ENCODE measurements at regions not wholly inside any gene's neighbourhood (a gene's known extent, or its start where the extent isn't known, plus 50 kb on each side); places are given as distances from the start of the nearest gene placed in this dataset.

DNA sequence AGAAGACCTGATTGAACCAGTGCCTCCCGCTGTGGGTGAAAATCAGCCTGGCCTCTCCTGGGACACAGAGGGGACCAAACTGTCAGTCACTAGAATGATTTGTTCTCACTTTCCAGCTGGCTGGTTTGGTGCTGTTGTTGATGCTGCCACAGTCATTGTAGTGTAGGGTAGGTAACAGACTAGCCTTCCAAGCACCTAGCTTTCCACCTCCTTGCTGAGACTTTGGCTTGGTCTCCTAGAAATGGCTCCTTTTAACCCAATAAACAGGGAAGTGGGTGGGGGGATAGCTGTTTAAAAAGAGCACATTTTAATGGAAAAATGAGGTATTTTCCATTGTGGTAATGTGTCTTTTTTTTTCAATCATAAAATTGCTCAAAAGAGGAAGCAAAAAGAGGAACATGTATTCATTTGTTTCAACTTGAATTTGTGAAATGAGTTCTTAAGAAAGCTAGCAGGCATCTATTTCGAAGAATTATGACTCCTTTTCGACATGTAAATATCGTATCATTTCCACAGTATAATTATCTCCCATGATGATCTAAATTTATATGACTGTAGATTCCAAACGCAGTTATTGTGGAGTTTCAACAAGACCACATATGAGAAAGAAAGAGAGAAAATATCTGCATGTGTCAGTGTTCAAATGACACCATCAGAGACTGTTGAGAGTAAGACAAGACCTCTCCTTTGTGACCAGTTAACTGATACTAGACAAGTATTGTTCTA lies 190.1 kb downstream of the HLX start:
- DNase-seq (ENCODE audit: low spot score): peak; percentile 2

DNA sequence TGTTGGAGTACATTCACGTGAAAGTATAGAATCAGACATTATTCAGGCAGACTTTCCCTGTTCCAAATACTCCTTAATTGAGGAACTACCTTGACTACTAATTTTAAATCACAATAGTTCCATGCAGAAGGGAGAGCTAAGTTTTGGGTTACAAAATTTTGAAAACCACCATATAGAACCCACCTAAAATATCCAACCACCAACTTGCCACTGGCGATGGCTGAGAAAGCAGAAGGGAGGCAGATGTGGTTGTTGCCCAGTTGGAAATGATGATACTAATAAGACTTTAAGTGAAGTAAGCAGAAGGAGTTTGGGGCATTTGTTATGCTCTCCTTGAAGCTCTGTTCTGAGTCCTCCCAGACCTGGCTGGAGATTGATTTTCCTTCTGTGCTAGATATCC lies 190.7 kb downstream of the HLX start:
- no peak for DNase-seq (ENCODE audit: low spot score)

DNA sequence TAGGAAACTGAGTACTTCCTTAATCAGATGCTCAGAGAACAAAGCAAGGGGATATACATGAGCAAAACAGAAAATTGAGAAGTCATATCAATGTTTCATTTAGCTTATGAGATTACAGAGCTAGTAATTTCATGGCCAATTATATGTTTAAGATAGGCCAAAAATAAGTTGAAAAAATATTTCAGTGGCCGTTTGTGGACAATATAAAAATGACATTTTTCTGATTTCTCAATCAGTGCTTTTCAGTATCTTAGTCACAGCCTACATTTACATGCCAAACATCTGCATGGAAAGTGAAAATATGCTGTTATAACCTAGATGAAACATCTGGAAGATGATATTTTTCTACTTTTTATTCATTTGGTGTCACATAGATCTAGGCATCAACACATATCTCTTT lies 192.5 kb downstream of the HLX start:
- no peak for DNase-seq (ENCODE audit: low spot score)

GRCh38 chr1:221072214-221072613 lies 193.0 kb downstream of the HLX start:
- DNase-seq (ENCODE audit: low spot score): no peak

DNA sequence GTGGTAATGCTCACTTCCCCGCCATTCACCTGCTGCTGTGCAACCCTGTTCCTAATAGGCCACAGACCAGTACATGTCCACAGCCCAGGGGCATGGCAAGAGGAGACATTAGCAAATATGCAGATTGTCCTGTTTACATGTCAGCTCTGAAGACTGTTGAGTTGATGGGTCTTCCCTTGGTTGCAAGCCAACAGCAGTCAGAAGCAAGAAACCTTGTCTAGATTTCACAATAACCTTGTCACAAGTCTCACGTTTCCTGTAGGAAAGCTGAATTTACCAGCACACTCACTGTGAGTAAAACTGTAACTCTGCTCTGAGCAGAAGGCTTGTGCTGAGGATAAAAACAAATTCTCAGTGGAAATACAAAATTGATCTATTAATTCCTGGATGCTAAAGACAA lies 195.1 kb downstream of the HLX start:
- DNase-seq (ENCODE audit: low spot score): peak; percentile 29

- DNase-seq (ENCODE audit: low spot score): no peak
These were observed 196.7 kb downstream of the HLX start for GRCh38 chr1:221075911-221076310.

DNA sequence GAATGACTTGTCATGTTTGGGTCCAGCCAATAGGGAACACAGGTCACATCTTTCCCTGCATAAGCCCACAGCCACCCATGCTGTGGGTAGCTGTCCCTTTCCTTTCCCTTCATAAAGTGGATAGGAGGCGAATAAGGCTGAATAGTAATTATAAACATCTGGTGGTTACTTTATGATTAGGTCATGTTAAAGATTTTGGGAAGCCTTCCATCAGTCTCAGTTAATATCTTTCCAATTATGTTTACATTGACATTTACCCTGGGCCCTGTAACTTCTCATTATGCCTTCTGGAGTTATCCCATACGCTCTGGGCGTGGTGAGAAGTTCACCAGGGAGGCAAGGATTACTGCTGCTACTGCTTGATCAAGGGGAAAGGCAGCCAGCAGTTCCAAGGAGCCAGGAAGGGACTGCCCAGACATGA lies 197.2 kb downstream of the HLX start:
- DNase-seq (ENCODE audit: low spot score): peak; percentile 49

DNA sequence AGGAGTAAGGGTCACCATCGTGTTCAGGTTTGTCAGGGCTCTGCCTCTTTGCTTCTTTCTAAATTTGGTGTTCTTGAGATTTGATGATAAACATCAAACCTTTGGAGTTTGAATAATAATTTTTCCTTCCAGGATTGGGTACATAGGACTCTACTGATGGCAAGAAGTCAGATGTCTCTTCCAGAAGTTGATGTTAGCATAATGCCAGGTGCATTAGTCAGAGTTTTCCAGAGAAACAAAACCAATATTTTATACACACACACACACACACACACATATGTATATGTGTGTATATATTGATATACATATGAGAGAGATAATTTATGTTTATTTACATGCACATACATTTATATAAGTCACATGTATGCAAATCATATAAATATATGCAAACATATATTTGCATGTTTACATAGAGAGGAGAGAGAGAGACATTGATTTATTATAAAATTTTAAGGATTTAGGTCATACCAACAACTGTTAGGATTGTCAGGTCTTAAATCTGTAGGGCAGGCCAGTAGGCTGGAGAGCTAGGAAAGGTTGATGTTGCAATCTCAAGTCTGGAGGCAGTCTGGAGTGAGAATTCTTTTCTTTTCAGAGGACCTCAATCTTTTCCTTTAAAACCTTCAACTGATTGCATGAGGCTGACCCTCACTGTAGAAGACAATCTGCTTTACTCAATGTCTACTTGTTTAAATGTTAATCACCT lies 199.2 kb downstream of the HLX start:
- no peak for DNase-seq (ENCODE audit: low spot score)

DNA sequence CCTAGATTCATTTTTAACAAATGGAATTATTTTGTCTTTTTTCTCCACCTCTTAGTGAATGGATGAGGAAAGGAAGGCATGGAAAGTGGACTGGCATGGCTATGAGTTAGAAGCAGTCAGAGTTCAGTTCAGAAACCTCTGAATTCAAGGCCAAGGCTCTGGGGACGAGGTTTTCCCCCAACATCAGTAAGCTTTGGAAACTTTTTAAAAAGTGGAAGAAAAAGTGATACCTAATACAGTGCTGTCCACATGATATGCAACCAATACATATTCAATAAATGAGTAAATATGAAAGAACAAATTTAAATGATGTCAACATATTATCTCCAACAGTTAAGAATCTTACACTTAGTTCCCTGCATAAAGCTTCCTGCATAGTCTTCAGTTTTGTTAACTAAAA lies 204.7 kb downstream of the HLX start:
- DNase-seq (ENCODE audit: low spot score): no peak

- no peak for DNase-seq (ENCODE audit: low spot score)
These were observed 205.4 kb downstream of the HLX start for GRCh38 chr1:221084681-221085080.

DNA sequence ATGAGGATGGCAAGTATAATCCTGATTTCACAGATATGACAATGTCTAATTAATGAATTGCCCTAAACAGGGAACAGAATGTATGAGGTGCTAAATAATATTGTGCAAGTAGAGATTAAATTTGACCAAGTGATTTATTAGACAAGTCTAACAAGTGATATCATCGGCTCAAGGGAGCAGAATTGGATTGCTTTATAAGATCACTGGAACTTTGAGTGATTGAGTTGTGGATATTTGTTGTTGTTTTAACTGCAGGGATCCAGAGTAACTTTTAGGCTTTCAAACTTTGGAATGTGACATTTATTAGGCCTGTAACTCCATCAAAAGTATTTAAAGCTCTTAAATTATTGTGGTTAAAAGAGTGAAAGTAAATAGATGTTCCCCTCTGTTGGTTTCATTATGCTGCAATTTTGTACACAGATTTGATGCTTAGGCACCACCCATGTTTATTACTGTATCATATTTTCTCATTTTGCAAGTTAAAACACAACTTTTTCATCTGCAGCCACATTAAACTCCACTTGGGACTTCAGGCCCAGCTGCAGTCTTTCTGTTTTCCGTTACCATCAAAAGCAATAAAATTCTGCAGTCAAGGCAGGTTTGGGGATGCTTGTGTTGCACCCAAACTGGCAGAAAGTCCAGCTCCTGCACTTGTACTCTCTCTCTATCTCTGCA lies 206.6 kb downstream of the HLX start:
- no peak for DNase-seq (ENCODE audit: low spot score)

GRCh38 chr1:221087919-221088318 lies 208.7 kb downstream of the HLX start:
- DNase-seq (ENCODE audit: low spot score): no peak

DNA sequence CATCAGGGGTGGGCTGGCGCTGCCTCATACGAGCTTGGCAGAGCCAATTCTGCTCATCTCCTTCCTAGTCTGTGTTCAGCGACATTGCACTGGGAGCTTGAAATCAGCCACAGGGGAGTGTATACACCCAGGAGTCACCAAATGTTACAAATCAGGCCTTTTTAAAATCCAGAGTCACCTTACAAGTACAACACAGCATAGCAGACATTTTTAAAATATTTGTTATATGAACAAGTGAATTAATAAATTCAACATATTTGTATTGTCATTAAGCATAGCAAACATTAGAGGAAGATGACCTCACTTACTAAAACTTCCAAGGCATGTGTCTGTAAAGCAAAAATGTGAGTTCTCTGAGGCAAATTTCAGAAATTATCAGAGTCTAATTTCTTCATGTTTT lies 210.0 kb downstream of the HLX start:
- DNase-seq (ENCODE audit: low spot score): no peak

GRCh38 chr1:221089803-221090202 lies 210.6 kb downstream of the HLX start:
- DNase-seq (ENCODE audit: low spot score): no peak

DNA sequence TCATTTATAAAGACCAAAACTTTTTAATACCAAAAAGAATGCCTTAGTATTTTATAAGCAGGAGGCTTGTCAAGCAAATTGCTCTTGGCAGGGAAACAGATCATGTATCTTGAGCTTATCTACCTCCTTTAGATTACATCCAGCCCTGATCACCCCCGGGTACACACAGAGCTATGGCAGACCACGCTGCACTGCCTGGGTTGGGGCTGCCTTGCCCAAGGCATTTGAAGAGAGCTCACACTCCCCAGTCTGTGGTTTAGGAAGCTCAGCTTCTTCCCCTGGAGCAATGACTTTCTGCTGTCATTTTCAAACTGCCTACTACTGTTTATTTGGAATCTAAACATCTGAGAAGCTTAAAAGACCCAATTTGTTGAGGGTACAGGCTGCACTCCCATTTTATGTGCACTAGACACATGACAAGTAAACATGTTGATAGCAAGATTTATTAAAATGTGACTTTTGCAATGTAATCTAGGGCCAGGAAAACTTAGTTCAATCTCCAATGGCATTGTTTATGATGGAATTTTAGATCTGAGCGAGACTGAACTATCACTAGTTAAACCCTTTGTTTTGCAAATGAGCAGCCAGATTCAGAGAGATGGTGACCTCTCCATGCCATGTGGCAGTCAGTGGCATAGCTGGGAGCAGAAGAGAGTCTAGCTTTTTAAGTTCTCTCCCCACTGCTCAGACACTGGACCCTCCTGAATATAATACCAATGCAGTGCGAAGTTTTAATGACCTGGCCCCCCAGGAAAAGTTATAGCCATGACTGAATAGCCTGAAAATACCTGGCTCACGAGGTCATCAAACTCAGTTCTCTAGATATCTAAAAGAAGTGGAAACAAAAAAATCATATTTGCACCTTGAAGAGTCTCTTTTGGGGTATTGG lies 214.9 kb downstream of the HLX start:
- DNase-seq (ENCODE audit: low spot score): no peak

- DNase-seq (ENCODE audit: low spot score): no peak
These were observed 218.4 kb downstream of the HLX start for GRCh38 chr1:221097479-221098281.

GRCh38 chr1:221098471-221099405 lies 219.5 kb downstream of the HLX start:
- no peak for DNase-seq (ENCODE audit: low spot score)

DNA sequence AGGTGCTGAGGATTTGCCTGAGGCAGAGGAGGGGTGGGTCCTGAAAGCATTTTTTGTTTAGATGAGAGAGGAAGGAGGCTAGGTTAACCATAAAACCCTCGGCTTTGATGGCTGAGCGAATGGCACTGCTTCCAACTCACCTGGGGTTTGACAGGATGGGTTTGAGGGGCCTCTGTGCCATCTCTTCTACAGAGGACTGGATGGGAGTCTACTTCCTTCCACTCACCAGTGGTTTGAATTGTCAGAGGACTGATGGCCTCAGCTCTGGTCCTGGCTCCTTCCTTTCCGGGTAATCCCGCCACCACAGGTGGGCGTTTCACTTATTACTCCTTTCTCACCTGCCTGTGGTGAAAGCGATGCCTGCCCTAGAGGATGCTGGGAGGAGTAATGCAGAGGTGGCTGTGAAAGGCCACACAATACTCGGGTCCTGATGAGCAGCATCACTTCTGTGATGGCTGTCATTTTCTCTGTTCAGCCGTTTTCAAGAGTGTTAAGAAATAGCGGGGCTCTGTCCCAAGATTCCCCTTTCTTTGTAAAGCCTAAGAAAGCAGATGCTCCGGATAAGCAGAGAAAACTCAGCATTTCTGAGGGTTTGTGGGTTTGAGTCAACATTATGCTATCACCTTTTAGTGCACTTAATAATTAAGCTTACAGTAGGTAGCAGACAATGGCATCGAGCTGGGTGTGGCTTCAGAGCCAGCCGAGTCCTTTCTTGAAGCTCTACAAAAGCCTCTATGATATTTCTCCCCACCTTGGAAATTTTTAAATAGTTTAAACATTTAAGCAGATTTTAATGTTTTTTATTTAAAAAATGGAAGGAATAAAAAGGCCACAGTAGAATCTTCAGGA lies 220.7 kb downstream of the HLX start:
- DNase-seq (ENCODE audit: low spot score): no peak

- peak; percentile 42 for DNase-seq (ENCODE audit: low spot score)
These were observed 221.4 kb downstream of the HLX start for GRCh38 chr1:221100611-221101010.
